ENCODE measurements at regions not wholly inside any gene's neighbourhood (a gene's known extent, or its start where the extent isn't known, plus 50 kb on each side); places are given as distances from the start of the nearest gene placed in this dataset.

DNA sequence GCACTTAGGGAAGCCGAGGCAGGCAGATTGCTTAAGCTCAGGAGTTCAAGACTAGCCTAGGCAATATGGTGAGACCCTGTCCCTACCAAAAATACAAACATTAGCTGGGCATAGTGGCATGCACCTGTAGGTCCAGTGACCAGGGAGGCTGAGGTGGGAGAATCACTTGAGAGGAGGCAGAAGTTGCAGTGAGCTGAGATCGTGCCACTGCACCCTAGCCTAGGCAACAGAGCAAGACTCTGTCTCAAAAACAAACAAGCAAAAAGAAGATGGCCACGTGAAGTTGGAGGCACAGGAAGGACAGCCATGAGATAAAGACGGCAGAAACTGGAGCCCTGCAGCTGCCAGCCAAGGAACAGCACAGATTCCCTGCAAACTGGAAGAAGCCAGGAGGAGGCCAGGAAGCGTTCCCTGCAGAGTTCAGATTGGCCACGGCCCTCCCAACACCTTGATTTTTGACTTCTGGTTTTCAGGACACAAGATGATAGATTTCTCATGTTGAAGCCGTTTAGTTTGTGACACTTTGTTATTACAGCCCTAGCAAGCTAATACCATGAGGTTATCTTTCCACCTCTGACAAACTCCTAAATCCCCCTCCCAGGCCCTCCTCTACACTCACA is 786.7 kb downstream of the UQCRFS1 start:
- no peak for DNase-seq

DNA sequence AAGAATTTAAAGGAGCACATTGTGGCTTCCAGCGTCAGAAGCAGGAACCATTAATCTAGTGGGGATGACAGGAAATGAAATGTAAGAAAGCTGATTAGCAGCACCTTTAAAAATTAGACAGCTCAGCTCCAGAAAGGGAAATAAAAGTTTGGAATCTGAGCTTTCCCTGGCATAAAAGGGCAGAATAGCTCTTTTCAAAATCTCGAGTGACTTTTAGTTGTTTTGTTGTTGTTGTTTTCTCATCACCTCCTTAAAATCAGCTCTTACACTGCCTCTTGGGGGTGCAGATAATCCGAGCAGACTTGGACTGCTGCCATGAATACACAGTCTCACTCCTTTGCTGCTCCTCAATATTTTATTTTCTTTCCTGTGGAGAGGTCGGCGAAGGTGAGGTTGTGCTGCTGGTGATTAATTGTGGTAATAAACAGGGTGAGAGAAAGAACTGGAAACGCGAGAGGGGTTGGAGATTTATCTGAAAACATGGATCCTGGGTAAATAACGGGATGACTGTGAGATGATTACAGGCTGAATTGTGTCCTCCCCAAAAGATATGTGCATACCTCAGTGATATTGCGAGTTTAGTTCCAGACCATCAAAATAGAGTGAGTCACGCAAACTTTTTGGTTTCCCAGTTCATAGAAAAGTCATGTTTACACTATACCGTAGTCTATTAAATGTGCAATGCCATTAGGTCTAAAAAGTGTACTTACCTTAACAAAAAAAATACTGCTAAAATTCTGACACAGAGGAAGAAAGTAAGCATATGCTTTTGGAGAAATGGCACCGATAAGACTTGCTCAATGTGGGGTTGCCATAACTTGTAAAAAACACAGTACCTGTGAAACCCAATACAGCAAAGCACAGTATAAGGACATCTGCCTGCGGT is 787.7 kb downstream of the UQCRFS1 start:
- no peak for DNase-seq

DNA sequence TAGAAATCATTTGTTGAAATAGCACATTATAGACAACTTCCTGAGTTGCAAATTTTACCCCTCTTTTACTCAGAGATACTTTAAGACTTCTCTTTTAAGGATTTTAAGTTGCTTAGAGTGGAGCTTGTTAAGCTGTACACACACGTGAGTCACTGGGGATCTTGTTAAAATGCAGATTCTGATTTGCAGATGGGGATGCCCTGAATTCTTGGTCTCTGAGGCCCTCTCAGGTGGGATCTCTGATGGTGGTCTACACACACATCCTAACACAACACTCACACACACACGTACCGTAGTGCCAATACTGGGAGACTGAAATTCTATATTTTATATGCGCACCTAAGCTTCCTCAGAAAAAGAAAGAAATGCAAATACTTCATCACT is 788.3 kb downstream of the UQCRFS1 start:
- no peak for DNase-seq

DNA sequence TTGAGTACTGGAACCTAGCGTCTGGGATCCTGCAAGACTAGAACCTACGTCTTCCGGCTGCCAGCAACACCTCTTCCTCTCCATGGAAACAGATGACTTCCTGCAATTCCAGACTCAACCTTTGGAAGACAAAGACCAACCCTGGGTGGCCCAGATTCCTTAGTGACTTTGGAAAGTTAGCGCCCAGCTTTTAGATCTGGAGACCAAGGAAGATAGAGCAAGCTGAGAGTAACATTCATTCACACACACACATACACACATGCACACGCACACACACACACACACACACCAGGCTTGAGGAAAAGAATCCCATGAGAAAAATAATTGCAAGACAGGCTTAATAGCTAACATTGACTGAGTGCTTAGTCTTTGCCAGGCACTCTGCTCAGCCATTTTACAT is 788.9 kb downstream of the UQCRFS1 start:
- no peak for DNase-seq

DNA sequence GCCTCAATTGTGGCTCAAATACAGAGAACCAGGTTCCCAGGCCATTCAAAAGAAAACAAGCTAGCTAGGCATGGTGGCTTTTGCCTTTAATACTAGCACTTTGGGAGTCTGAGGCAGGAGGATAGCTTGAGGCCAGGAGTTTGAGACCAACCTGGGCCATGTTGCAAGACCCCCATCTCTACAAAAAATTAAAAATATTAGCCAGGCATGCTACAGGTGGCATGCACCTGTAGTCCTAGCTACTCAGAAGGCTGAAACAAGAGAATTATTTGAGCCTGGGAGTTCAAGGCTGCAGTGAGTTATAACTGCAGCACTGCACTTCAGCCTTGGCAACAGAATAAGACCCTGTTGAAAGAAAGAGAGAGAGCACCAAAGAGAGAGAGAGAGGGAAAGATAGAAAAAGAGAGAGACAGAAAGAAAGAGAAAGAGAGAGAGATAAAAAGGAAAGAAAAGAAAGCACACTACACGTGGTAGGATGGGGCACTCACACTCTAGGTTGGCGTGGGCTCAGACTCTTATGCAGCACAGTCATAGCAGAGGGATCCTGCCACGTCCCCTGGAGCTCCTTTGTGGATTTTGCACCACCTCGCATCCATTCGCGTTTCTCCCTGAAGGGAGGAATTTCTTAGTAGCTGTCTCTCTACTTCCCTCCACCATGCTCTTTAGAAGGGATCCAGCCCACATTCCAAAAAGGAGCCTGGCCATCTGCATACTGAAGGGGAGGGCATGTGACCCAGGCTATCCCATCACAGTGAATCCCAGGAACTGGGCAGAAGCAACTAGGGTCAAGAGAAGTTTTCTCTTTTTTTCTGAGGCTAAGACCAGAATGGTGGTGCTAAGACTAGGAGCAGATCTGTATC is 789.9 kb downstream of the UQCRFS1 start:
- DNase-seq, result no peak

DNA sequence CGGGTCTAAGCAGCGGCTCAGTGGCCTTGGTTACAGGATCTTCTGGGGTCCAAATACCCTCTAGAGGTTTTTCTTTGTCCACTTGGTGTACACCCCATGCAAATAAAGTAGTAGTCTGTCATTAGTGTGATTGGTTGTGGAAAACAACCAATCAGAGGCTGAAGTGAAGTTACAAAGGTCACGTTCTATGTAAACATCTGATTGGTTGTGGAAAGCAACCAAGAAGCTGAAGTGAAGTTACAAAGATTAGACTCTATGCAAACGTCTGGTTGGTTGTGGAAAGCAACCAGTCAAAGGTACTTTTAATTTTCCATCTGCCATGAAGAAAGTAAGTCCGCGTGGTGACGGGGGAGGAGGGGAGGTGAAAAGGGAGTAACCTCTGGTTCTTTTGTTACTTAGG is 790.9 kb downstream of the UQCRFS1 start:
- DNase-seq, result no peak

DNA sequence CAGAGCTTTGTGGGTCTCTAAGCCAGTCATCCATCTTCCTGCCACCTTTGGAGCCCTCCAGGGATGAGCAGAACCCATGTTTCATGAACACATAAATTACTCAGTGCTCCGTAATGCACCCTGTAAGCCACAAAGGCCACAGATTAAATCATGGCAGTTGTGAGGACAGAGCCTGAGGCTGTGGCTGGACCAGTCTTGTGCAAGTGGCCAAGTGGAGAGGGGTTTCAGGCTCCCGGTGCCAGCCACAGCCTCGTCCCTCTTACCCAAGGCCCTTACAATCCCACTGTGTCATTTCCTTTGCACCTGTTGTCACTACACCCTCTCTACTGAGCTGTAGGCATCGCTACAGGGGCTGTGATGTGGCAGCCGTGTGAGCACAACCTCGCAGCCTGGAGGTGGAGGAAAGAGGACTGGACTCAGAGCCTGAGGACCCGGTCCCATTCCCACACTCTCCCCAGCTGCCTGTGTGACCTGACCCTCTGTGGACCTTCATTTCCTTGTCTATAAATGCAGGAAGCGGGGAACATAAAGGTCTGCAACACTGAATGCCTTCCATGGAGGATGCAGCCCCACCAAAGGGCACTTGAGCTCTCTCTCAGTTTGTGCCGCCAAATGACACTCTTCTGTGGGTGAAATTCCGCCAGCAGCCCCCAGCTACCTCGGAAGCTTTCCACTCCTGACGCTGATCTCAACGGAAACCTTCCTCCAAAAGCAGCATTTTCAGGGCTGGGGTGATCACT is 792.0 kb downstream of the UQCRFS1 start:
- DNase-seq, result no peak

DNA sequence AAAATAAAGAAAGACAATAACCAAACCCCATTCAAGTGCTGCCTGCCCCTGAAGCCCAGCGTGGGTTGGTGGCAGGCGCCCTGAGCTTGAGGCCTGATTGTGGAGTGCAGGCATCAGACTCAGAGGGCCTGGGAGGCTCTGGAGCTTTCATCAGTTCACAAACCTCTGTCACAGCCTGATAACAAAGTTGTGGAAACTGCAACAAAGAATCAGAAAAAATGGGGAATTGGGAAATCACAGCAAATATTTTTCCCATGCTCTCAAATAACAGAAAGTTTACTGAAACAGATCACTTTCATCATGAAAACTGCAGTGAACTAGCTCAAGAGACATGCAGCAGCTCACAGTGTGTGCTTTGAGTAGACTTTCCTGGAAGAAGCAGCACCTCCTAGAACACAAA is 793.6 kb downstream of the UQCRFS1 start:
- no peak for DNase-seq

DNA sequence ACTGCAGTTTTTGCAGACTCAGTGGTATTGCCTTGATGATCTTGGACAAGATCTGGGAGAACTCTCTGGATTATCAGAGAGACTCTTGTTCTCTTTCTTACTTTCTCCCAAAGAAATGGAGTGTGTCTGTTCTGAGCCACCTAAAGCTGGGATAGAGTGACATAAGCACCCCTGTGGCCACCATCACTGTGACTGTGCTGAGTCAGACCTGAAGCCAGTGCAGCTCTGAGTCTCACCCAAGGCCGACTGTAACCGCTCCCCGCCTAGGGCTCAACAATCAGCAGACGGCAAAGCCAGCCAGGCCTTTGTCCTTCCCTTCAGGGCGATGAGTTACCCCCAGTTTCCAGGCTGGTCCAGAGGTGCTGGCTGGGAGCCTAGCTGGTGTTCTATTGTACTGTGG is 795.6 kb downstream of the UQCRFS1 start:
- no peak for DNase-seq

DNA sequence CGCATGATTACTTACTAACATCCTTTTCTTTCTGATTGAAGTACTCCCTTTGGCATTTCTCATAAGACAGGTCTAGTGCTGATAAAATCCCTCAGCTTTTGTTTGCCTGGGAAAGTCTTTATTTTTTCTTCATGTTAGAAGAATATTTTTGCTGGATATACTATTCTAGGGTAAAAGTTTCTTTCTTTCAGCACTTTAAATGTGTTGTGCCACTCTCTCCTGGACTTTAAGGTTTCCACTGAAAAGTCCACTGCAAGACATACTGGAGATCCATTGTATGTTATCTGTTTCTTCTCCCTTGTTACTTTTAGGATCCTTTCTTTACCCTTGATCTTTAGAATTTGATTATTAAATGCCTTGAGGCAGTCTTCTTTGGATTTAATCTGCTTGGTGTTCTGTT is 796.7 kb downstream of the UQCRFS1 start:
- DNase-seq, result no peak

DNA sequence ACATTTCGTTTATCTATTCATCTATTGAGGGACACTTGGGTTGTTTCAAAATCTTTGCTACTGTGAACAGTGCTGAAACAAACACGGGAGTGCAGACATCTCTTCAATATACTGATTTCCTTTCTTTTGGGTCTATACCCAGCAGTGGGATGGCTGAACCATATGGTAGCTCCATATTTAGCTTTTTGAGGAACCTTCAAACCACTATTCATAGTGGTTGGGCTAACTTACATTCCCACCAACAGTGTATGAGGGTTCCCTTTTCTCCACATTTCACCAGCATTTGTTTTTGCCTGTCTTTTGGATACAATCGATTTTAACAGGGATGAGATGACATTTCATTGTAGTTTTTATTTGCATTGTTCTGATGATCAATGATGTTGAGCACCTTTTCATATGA is 798.2 kb downstream of the UQCRFS1 start:
- no peak for DNase-seq

DNA sequence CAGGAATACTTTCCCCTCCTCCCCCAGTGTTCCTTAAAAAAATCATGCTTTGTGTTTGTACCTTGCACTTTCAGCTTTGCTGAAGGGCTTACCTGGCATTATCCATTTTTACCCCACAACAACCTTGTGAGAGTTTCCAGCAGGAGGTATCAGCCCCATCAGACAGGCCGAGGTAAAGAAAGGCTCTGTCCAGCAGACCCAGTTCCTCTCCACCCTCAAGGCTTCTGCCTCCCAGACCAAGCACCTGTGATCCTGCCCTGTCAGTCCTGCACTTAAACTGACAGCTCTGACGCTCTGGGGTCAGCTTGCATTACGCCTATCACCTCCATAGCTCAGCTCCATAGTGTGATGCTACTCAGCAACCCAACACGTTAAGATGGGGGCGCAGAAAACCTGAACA is 803.1 kb downstream of the UQCRFS1 start:
- DNase-seq, result no peak

DNA sequence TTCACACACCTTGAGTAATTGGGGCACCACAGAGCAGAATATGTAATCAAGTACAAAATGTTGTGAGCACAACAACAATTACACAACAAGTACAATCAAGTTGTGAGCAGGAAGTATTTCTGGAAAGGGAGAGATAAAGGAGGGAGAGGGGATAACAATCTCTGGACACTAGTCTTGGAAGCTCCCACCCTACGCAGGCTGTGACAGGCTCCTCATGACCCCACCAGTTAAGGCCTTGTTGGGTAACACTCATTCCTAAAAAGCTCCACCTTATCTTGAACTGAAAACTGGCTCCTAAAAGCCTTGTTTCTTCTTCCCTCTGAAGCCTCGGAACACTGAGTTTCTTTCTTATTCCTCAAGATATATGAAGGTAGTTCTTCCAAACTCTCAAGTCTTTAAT is 806.0 kb downstream of the UQCRFS1 start:
- no peak for DNase-seq

DNA sequence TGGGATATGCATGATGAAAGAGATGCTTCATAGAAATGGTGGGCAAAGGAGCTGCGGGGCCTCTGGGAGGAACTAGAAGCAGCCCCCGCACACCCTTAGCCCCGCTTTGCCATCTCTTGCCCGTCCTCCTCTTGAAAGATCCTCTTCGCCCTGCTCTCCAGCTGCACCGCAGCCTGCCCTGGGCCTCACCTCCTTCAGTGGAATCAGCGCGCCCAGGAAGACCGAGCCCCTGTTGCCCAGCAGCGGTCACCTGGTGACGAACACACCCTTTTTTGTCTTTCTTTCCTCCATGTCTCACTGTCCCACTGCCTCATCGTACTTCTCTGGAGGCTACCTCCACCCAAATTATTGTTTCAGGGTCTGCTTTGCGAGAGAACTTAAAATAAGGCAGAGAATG is 807.6 kb downstream of the UQCRFS1 start:
- DNase-seq, result no peak

DNA sequence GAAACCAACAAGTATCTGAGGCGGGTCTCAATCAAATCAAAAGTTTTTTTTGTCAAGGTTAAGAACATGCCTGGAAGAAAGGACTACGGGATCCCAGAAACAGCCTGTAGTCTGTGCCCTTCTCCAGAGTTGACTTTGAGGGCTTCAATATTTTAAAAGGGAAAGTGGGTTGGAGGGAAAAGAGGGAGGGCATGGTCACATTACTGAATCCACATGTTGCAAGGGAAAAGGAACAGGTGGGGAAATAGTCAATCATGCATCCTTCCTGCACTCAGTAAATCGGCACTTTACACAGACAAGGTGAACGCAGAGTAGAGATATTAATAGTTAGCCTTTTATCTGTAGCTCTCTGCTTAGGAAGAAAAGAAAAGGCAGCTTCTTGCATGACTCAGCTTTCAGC is 808.5 kb downstream of the UQCRFS1 start:
- no peak for DNase-seq

DNA sequence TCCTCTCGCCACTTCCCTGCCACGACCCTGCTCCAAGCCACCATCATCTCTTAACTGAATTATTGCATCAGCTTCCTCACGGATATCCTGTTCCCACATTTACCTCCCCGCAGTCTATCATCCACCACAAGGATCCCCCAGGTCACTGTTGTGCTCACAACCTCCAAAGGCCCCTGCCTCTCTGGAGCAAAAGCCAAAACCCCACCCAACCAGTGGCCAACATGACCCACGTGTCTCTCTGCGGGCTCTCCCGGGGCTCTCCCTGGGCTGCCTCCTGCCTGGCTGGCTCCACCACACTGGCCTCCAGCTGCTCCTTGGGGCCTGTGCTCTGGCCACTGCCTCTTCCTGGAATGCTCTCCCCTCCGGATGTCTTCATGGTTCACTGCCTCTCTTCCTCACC is 809.3 kb downstream of the UQCRFS1 start:
- no peak for DNase-seq

DNA sequence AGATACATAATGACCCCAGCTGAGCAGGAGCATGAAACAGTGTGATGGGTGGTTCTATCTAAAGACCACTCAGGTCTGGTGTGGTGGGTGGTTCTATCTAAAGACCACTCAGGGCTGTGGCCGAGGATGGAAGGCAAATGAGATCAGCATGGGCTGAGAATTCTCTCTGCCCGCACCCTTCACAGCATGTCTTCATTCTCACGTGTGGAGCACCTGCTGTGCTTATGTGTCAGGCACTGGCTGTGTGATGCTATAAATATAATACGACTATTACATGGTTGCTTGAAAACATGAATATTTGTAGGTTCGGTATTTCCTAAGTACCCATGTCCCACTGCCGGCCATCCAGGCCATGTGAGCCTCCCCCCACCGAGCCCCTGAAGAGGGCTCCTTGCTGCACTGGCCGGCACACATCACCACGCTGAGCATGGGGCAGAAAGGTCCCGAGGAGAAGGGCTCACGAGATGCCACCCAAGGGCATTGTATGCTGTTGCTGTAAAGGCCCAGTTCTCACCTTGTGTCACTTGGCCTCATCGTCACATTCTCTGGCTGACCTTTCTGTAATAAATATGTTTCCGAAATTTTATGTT is 810.2 kb downstream of the UQCRFS1 start:
- DNase-seq, result no peak

DNA sequence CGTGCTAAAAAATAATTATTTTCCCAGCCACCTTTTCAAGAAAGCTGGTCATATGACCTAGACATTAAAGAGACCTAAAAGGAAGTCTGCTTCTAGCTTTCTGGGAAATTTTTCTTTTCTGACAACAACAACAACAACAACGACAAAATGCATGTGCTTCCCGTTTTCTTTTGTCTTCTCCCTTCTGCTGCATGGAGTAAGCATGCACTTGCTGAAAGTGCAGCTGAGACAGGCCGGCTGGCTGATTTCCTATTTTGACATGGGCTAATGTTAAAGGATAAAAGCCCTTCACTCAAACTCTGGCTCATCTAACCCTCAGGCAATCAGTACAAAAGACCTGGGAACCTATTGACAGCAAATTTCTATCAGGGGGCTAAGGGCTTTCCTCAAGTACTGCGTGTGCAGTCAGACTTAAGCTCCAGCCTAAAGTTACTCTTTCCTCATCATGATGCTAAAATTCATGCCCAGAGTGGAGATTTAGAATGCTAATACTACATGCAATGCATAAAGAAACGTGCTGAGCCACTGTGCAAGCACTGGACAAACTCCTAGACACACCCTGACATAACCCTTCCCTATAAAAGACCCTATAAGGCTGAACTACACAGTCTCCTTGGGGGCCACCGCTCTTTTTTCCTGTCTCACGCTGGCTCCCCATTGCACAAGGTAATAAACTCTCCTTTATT is 811.1 kb downstream of the UQCRFS1 start:
- DNase-seq, result no peak

DNA sequence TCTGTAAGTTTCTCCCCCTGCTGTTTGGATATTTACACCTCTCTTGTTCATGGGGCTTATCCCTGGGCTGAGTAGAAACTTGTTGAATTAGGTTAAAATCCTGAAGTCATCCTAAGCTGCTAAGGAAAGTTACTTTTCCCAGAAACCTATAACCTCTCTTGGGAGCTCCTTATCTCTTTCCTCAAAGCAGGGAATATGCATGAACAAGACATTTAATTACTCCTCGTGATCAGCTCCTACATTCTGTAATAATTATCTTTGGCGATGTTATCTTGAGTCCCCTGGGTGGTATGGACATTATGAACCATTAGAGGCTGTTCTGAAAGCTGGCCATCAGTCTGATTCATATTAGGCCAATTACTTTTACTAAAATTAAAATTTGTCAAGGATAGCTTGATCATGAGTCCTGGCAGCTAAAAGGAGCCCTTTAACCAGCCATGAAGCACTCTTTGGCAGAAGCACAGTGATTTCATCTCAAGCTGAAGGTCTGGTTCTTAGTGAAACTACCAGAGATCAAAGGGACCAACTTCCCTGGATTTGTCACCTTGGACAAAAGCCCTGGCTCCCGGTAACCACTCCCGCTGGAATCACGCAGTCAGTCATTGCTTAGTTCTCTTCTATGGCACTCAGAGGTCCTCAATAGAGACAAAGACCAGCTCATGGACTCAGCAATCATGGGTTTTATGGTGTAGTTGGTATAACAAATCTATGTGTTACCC is 811.8 kb downstream of the UQCRFS1 start:
- no peak for DNase-seq

DNA sequence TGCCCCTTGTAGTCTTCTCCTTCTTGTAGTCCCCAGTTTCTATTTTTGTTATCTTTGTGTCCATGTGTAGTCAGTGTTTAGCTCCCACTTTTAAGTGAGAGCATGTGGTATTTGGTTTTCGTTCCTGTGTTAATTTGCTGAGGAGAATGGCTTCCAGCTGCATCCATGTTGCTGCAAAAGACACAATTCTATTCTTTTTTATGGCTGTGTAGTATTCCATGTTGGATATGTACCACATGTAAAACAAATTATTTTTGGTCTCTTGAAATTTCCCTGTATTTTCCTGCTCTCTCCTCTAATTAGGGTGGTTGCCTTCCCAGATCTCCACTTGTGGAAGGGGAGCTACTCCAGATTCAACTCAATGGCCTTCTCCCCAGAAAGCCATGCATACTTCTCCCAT is 813.8 kb downstream of the UQCRFS1 start:
- DNase-seq, result no peak

DNA sequence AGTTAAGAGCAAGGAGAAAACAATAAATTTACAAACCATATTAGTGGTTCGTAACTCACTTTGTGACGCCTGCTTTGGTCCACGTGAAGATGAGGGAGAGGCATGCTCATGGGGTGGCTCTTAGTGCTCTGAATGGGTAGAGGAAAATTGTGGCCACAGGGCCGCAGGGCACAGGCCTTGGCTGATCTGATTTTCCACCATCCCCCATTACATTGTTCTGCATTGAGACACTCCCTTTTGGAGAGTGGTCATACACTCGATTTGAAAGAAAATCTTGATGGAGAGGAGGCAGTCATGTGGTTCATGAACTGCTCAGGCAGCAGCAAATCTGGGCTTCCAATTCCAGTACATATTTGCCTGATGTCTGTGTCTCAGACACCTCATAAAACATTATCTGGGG is 815.2 kb downstream of the UQCRFS1 start:
- no peak for DNase-seq
